ENCODE measurements at regions not wholly inside any gene's neighbourhood (a gene's known extent, or its start where the extent isn't known, plus 50 kb on each side); places are given as distances from the start of the nearest gene placed in this dataset.

DNA sequence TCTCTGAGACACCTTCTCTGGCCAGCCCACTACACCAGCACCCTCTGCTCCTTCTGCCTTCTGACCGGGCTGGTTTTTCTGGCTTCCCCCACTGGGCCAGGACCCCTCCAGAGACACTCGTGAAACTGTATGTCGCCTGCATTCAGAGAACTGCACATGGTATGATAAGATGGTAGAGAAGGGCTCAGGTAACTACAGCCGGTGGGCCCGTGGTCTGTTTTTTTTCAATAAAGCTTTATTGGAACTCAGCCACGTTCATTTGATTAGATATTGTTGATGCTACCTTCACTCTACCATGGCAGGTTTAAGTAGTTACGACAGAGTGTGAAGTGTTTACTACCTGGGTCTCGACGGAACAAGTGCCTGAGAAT lies 514.0 kb downstream of the TBC1D22A start:
- TF ChIP-seq, protein P1, sequence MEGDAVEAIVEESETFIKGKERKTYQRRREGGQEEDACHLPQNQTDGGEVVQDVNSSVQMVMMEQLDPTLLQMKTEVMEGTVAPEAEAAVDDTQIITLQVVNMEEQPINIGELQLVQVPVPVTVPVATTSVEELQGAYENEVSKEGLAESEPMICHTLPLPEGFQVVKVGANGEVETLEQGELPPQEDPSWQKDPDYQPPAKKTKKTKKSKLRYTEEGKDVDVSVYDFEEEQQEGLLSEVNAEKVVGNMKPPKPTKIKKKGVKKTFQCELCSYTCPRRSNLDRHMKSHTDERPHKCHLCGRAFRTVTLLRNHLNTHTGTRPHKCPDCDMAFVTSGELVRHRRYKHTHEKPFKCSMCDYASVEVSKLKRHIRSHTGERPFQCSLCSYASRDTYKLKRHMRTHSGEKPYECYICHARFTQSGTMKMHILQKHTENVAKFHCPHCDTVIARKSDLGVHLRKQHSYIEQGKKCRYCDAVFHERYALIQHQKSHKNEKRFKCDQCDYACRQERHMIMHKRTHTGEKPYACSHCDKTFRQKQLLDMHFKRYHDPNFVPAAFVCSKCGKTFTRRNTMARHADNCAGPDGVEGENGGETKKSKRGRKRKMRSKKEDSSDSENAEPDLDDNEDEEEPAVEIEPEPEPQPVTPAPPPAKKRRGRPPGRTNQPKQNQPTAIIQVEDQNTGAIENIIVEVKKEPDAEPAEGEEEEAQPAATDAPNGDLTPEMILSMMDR (IDR thresholded peaks at IDR 0.05) = no peak
- no peak for TF ChIP-seq POLR2A (IDR thresholded peaks at IDR 0.05)

Data from esophagus squamous epithelium (tissue), 4 donors.